ENCODE measurements at regions not wholly inside any gene's neighbourhood (a gene's known extent, or its start where the extent isn't known, plus 50 kb on each side); places are given as distances from the start of the nearest gene placed in this dataset.

DNA sequence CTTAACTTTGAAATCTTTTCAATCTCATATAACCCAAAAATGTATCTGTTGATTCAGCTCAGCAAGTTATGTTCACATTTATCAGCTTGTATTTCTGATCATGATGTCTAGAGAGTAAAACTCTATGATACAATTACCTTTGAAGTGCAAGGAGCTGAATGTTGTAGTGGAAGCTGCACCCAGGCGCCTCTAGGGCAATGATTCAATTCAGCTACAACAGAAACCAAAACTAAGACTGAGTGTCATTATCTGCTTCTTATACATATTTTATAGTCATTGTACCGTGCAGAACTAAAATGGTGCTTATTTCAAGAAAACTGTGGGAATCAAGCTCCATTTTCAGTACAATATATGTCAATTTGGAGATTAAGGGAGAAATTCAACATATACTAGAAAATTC lies 1237.5 kb downstream of the ZPLD1 start:
- TF ChIP-seq, protein P1, sequence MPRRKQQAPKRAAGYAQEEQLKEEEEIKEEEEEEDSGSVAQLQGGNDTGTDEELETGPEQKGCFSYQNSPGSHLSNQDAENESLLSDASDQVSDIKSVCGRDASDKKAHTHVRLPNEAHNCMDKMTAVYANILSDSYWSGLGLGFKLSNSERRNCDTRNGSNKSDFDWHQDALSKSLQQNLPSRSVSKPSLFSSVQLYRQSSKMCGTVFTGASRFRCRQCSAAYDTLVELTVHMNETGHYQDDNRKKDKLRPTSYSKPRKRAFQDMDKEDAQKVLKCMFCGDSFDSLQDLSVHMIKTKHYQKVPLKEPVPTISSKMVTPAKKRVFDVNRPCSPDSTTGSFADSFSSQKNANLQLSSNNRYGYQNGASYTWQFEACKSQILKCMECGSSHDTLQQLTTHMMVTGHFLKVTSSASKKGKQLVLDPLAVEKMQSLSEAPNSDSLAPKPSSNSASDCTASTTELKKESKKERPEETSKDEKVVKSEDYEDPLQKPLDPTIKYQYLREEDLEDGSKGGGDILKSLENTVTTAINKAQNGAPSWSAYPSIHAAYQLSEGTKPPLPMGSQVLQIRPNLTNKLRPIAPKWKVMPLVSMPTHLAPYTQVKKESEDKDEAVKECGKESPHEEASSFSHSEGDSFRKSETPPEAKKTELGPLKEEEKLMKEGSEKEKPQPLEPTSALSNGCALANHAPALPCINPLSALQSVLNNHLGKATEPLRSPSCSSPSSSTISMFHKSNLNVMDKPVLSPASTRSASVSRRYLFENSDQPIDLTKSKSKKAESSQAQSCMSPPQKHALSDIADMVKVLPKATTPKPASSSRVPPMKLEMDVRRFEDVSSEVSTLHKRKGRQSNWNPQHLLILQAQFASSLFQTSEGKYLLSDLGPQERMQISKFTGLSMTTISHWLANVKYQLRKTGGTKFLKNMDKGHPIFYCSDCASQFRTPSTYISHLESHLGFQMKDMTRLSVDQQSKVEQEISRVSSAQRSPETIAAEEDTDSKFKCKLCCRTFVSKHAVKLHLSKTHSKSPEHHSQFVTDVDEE (CRISPR knock-in tag; IDR thresholded peaks at IDR 0.05): no peak
- no peak for TF ChIP-seq ZFP3 (CRISPR knock-in tag; IDR thresholded peaks at IDR 0.05)
- TF ChIP-seq ZFP30 (CRISPR knock-in tag; IDR thresholded peaks at IDR 0.05): no peak
- no peak for TF ChIP-seq ARNTL (CRISPR knock-in tag; IDR thresholded peaks at IDR 0.05; ENCODE audit: borderline replicate concordance, low read depth)
- TF ChIP-seq ESRRG (CRISPR knock-in tag; IDR thresholded peaks at IDR 0.05): no peak
- no peak for TF ChIP-seq OSR1 (CRISPR knock-in tag; IDR thresholded peaks at IDR 0.05)
- TF ChIP-seq, protein P2, sequence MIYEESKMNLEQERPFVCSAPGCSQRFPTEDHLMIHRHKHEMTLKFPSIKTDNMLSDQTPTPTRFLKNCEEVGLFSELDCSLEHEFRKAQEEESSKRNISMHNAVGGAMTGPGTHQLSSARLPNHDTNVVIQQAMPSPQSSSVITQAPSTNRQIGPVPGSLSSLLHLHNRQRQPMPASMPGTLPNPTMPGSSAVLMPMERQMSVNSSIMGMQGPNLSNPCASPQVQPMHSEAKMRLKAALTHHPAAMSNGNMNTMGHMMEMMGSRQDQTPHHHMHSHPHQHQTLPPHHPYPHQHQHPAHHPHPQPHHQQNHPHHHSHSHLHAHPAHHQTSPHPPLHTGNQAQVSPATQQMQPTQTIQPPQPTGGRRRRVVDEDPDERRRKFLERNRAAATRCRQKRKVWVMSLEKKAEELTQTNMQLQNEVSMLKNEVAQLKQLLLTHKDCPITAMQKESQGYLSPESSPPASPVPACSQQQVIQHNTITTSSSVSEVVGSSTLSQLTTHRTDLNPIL (CRISPR knock-in tag; IDR thresholded peaks at IDR 0.05; ENCODE audit: low read depth): no peak
- TF ChIP-seq ZNF70 (CRISPR knock-in tag; IDR thresholded peaks at IDR 0.05): no peak
